D721Med (cell line): ENCODE measurements at regions not wholly inside any gene's neighbourhood (a gene's known extent, or its start where the extent isn't known, plus 50 kb on each side); places are given as distances from the start of the nearest gene placed in this dataset.

Experiments used
- DNase-seq: peaks from one replicate; pipeline ENCODE4 v3.0.0; 2011; ENCODE audit warnings: low spot score; ENCODE audit not compliant: insufficient read length
- FAIRE-seq: peaks from 2 replicates; lab custom pipeline; 2011; peaks lifted over from hg19 to GRCh38; lab: Jason Lieb, UNC
- TF ChIP-seq, protein P1 (sequence below): IDR thresholded peaks from 2 replicates; pipeline ENCODE4 v1.5.1; 2012; ENCODE audit warnings: mild to moderate bottlenecking, control low read depth; ENCODE audit not compliant: insufficient read depth; ENCODE audit errors: missing control alignments

DNA sequence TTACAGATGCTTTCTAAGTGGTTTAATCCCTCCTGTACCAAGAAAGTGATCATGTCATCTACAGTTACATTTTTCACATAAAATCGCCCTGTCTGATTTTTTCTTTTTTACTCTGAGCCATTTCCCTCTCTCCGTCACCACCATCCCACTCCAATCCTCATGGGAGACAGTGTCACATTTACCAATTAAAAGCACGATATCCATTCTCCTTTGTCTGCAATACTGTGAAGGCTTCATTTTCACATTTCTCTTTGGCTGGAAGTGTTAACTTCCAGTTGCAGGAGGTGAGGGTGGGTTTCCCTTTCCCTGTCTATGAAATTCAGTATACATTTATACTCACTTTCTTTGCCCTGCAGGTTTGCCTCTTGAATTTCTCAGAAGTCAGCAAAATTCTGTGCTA is 372.7 kb upstream of the CNR1 start:
- no peak for DNase-seq
- TF ChIP-seq, protein P1, sequence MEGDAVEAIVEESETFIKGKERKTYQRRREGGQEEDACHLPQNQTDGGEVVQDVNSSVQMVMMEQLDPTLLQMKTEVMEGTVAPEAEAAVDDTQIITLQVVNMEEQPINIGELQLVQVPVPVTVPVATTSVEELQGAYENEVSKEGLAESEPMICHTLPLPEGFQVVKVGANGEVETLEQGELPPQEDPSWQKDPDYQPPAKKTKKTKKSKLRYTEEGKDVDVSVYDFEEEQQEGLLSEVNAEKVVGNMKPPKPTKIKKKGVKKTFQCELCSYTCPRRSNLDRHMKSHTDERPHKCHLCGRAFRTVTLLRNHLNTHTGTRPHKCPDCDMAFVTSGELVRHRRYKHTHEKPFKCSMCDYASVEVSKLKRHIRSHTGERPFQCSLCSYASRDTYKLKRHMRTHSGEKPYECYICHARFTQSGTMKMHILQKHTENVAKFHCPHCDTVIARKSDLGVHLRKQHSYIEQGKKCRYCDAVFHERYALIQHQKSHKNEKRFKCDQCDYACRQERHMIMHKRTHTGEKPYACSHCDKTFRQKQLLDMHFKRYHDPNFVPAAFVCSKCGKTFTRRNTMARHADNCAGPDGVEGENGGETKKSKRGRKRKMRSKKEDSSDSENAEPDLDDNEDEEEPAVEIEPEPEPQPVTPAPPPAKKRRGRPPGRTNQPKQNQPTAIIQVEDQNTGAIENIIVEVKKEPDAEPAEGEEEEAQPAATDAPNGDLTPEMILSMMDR = no peak
- FAIRE-seq = no peak

DNA sequence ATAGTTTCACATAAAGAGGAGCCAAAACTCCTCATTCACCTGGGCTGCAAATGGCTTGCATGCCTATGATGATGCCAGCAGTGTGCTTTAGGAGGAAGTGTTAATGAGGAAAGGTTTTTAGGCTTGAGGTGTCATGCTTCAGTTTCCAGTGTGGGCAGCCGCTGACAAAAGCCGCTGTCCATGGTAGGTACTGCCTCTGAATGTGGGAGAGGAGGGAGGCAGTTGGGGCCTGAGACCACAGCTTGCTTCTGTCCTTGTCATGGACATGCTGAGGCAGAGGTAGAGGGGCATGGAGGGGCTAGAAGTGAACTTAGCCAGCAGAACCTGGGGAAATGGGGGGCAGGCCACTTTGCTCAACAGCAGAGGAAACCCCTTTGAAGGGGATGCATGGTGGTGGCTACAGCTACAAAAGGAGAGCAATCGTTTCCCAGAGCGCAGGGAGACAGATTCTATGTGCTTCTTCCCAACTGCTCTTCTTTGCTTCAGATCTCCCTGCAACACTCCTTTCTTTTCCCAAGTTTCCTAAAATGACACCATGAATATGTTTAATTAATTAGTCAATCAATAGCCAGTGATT is 372.1 kb upstream of the CNR1 start:
- TF ChIP-seq, protein P1 = no peak
- no peak for DNase-seq
- FAIRE-seq = no peak

DNA sequence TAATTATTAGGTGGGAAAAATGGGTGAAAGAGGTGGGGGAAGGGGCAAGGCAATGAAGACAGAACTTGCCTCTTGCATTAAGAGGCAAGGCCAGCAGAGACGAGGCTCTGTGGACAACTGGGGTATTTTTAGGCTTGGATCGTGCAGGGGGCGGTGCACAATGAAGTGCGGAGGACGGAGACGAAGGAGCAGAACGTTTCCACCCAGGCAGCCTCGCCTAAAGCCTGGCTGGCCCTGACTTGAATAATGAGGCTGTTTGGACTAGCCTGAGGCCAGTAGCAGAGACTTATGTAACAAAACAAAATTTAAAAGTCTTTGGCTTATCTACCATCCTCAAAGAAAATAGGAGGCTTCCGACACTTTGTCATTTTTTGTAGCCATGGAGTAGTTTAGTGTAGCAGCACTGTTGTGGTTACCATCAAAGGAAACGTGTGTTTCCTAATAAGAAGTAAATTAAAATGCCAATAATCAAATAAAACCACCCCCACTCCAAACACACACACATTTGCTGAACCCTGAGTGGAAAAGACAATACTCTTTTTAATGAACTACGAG is 370.0 kb upstream of the CNR1 start:
- DNase-seq (no peak), FAIRE-seq (no peak)
- TF ChIP-seq, protein P1 = no peak

DNA sequence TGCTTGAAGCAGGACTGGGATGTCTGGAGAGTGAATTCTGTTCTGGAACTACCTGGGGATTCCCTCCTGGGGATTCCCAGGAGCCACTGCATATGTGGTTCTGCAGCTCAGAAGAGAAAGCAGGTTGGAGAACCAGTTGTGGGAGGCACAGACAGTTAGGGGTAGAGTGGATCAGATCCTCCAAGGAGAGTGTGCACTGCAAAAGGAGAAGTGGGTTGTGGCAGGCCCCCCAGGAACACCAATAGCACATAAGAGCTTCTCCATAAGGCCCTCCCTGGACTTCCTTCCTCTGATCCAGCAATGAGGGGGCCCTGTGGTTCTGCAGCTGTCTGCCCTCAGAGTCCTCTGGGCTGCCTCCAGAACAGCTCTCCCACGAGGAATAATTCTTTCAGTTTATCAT is 369.2 kb upstream of the CNR1 start:
- TF ChIP-seq, protein P1 = no peak
- no peak for FAIRE-seq
- DNase-seq = no peak

DNA sequence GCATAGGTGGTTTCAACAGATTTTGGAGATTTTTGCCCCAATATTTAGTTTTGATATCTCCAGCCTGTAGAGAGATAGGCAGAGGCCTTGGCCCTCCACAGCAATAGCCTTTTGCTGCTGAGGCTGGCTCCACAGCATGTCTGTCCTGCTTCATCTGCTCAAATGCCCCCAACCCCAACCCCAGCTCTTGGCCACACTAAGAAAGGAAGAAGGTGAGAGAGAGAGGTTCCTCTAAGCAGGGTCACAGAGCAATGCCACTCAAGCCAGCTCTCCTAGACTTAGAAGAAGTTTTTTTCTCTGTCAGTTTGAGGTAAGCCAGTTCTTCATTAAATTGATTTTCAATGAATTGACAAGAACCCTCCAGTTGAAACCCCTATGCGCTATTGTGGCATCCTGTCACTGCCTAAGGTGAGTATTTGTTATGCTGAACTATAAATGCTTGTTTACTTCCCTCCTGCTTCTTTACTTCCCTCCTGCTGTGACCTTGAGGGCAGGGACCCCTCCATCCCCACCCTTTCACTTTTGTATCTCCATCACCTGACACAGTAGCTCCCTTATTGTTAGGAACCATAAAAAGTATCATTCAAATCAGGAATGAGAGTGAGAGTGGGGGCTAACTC is 366.2 kb upstream of the CNR1 start:
- DNase-seq (no peak), FAIRE-seq (no peak)
- TF ChIP-seq, protein P1 = no peak

DNA sequence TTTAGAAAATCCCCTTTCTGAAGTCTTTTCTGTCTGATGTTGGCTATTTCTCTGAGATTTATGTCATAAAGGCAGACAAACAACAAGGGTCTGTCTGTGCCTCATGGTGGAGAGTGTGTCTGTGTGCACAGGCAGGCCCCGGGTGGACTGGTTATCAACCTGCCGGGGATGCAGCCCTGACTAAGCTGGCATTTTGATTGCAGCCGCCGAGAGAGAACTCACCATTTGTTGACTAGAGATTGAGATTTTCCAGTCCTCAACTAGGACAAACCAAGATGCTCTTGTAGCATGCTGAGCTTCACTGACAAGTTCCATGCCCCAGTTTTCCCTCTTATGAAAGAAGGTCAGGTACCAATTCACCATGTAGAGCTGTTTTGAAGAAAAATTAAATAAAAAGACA is 363.6 kb upstream of the CNR1 start:
- TF ChIP-seq, protein P1 = no peak
- FAIRE-seq = no peak
- DNase-seq = no peak

DNA sequence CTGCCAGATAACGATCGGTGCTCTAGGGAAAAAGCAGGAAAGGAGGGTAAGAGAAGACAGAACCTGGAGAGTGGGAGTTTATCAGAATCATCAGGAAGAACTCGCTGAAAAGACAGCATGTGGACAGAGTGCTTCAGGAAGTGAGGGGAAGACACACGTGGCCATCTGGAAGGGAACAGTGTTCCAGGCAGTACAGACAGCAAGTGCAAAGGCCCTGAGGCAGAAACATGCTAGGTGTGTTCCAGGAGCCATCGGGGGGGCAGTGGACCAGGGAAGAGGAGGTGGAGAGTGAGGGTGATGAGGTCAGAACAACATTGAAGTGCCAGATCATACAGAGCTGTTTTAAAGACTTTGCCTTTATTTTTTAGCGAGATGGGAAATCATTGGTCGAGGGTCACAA is 354.3 kb upstream of the CNR1 start:
- TF ChIP-seq, protein P1 = no peak
- FAIRE-seq (no peak), DNase-seq (no peak)
